K562 (cell line): ENCODE measurements at regions not wholly inside any gene's neighbourhood (a gene's known extent, or its start where the extent isn't known, plus 50 kb on each side); places are given as distances from the start of the nearest gene placed in this dataset.

Experiments
- ATAC-seq: fragments of 200-7000 bp; cut with Tn5 transposase; 3 replicates; pipeline ENCODE4 v1.9.1; 2020; ENCODE audit warnings: moderate library complexity
- BruUV-seq: library from RNA; stranded (reverse); fragments of 400-500 nt; replicated peaks from 2 replicates; lab custom pipeline; 2021; lab: Mats Ljungman, UMichigan
- CTCF ChIA-PET: fragments of 300-600 bp; formaldehyde crosslinking; extraction: SDS; loops from one replicate; lab custom pipeline; 2021; ENCODE audit warnings: low intra/inter-chr PET ratio; lab: Yijun Ruan, JAX
- POLR2A ChIA-PET: fragments of 300-600, 350-650 bp; sonication (Branson Sonifier 250); formaldehyde crosslinking; extraction: SDS; loops from one replicate; lab custom pipeline; 2021; ENCODE audit warnings: antibody characterized with exemption, inconsistent platforms; lab: Yijun Ruan, JAX
- DNase-seq, 4 experiments: peaks; one replicate each; pipeline versions ENCODE4 v3.0.0 to v3.0.0-alpha.2; 2011 to 2018; ENCODE audit warnings: low spot score in 3 of 4, mixed read lengths in 3 of 4; ENCODE audit errors: extremely low read depth in 1 of 4
- FAIRE-seq: peaks from 2 replicates; lab custom pipeline; 2011; peaks lifted over from hg19 to GRCh38; lab: Jason Lieb, UNC
- H2AFZ ChIP-seq: 2 replicates; pipeline ENCODE4 v1.6.0; 2011; ENCODE audit warnings: low read depth, low read length, control low read depth, inconsistent platforms
- H3K27ac ChIP-seq: fragments of 200-600 bp; 3 replicates; pipeline ENCODE4 v1.8.0; 2011; ENCODE audit warnings: low read depth, mild to moderate bottlenecking, control low read depth, inconsistent platforms, low read length, moderate library complexity, mixed read lengths; ENCODE audit errors: extremely low read depth
- H3K27me3 ChIP-seq, 2 experiments: fragments of 300-600 bp in 1 of 2; 2 replicates in 1 of 2; 3 replicates in 1 of 2; pipeline versions ENCODE4 v1.6.0 to v1.8.0; 2011; ENCODE audit warnings: inconsistent platforms in 2 of 2, low read length in 2 of 2, mild to moderate bottlenecking in 1 of 2, mixed read lengths in 1 of 2, moderate library complexity in 1 of 2; ENCODE audit not compliant: control insufficient read depth in 2 of 2, insufficient read depth in 2 of 2
- H3K36me3 ChIP-seq: fragments of 300-600 bp; 3 replicates; pipeline ENCODE4 v1.8.0; 2011; ENCODE audit warnings: mild to moderate bottlenecking, low read length, inconsistent platforms; ENCODE audit not compliant: control insufficient read depth, insufficient read depth
- H3K4me1 ChIP-seq, 2 experiments: fragments of 200-600 bp in 1 of 2; replicated peaks in 1 of 2; 2 replicates in 1 of 2; 3 replicates in 1 of 2; pipeline versions ENCODE4 v1.5.1 to v1.8.0; 2011; ENCODE audit warnings: inconsistent platforms in 2 of 2, low read length in 2 of 2, mild to moderate bottlenecking in 1 of 2, mixed read lengths in 1 of 2, moderate library complexity in 1 of 2; ENCODE audit not compliant: control insufficient read depth in 2 of 2, insufficient read depth in 2 of 2
- H3K4me2 ChIP-seq: 2 replicates; pipeline ENCODE4 v1.6.1; 2011; ENCODE audit warnings: low read length, control low read depth, inconsistent platforms, mixed read lengths; ENCODE audit not compliant: insufficient read depth
- H3K4me3 ChIP-seq: fragments of 200-600 bp; sonication (generic), shearing (Covaris generic); 2 replicates; pipeline ENCODE4 v1.5.1; 2016; ENCODE audit warnings: control low read depth, inconsistent platforms
- H3K79me2 ChIP-seq: fragments of 200-600 bp; 3 replicates; pipeline ENCODE4 v1.8.0; 2011; ENCODE audit warnings: low read length, inconsistent platforms; ENCODE audit not compliant: control insufficient read depth, insufficient read depth
- H3K9ac ChIP-seq, 2 experiments: 2 replicates each; pipeline versions ENCODE4 v1.6.0 to v1.6.1; 2011; ENCODE audit warnings: low read depth in 2 of 2, low read length in 2 of 2, control low read depth in 1 of 2, inconsistent platforms in 1 of 2, mild to moderate bottlenecking in 1 of 2, mixed read lengths in 1 of 2; ENCODE audit not compliant: insufficient read depth in 1 of 2
- H3K9me1 ChIP-seq: one replicate; pipeline ENCODE4 v1.6.0; 2011; ENCODE audit warnings: inconsistent platforms, mild to moderate bottlenecking, low read length, moderate library complexity; ENCODE audit not compliant: control insufficient read depth, insufficient read depth
- H3K9me3 ChIP-seq: replicated peaks from 2 replicates; pipeline ENCODE4 v1.5.1; 2011; ENCODE audit warnings: low read depth, low read length, inconsistent platforms; ENCODE audit not compliant: control insufficient read depth, insufficient read depth
- H4K20me1 ChIP-seq: replicated peaks from 2 replicates; pipeline ENCODE4 v1.6.1; 2011; ENCODE audit warnings: low read length, inconsistent platforms, mixed read lengths; ENCODE audit not compliant: control insufficient read depth, insufficient read depth
- ARID3A ChIP-seq: IDR thresholded peaks from 2 replicates; pipeline ENCODE4 v1.6.1; 2012; ENCODE audit warnings: low read depth, low read length, improper control_type of control experiment, borderline replicate concordance
- CEBPG ChIP-seq, 3 experiments: fragments of 200-800 bp in 1 of 3; sonication (Bioruptor generic) in 1 of 3; sonication (generic) in 1 of 3; formaldehyde crosslinking in 1 of 3; IDR thresholded peaks in 2 of 3; conservative IDR thresholded peaks in 1 of 3; 2 replicates each; pipeline versions ENCODE4 v1.6.1 to v1.8.0; 2016 to 2022; ENCODE audit warnings: missing compliant biosample characterization in 2 of 3, missing genetic modification characterization in 2 of 3, mild to moderate bottlenecking in 1 of 3, missing genetic modification reagents in 1 of 3
- DACH1 ChIP-seq: fragments of 450-650 bp; IDR thresholded peaks from 2 replicates; pipeline ENCODE4 v1.6.1; 2018; ENCODE audit not compliant: partially characterized antibody
- ESRRB ChIP-seq: fragments of 250-450 bp; sonication (Bioruptor Pico); IDR thresholded peaks from 2 replicates; pipeline ENCODE4 v1.5.0; 2020; ENCODE audit warnings: mild to moderate bottlenecking, moderate library complexity, borderline replicate concordance
- EZH2 ChIP-seq: IDR thresholded peaks from 2 replicates; pipeline ENCODE4 v1.6.1; 2012; ENCODE audit warnings: low read depth, mild to moderate bottlenecking, inconsistent platforms, low read length, borderline replicate concordance
- NCOR1 ChIP-seq: fragments of 450-650 bp; IDR thresholded peaks from 2 replicates; pipeline ENCODE4 v1.6.1; 2016; ENCODE audit warnings: mild to moderate bottlenecking, moderate library complexity
- NONO ChIP-seq, 2 experiments: fragments of 200-400 bp in 1 of 2; fragments of 450-650 bp in 1 of 2; formaldehyde crosslinking in 1 of 2; IDR thresholded peaks; 2 replicates each; pipeline ENCODE4 v1.6.1; 2017; ENCODE audit warnings: low read depth in 2 of 2, mild to moderate bottlenecking in 2 of 2, moderate library complexity in 2 of 2, low read length in 1 of 2
- POLR2AphosphoS2 ChIP-seq: IDR thresholded peaks from 2 replicates; pipeline ENCODE4 v1.6.1; 2012; ENCODE audit warnings: low read length, improper control_type of control experiment
- SREBF2 ChIP-seq: sonication (generic); formaldehyde crosslinking; IDR thresholded peaks from 2 replicates; pipeline ENCODE4 v1.4.0; 2020; ENCODE audit warnings: mild to moderate bottlenecking, missing genetic modification reagents
- TAF1 ChIP-seq: IDR thresholded peaks from 2 replicates; pipeline ENCODE4 v1.6.1; 2011; ENCODE audit warnings: mild to moderate bottlenecking, low read length, moderate library complexity; ENCODE audit not compliant: insufficient read depth, control insufficient read depth, severe bottlenecking; ENCODE audit errors: extremely low read depth
- ZNF41 ChIP-seq: fragments of 250-450 bp; sonication (Bioruptor Pico); conservative IDR thresholded peaks from 2 replicates; pipeline ENCODE4 v1.4.0; 2020; ENCODE audit warnings: mild to moderate bottlenecking
- in situ Hi-C: fragments of 300-500 bp; cut with MboI; formaldehyde crosslinking; loops from 4 replicates; pipeline ENCODE4 v1.15.0; 2018; ENCODE audit warnings: inconsistent platforms, mixed read lengths
- intact Hi-C: fragments of 100-400 bp; cut with micrococcal nuclease; formaldehyde crosslinking; loops from 2 replicates; pipeline ENCODE4 v1.14.2; 2022
- TF ChIP-seq, protein P1 (sequence below): fragments of 450-650 bp; IDR thresholded peaks from one replicate; pipeline ENCODE4 v1.6.1; 2018; ENCODE audit warnings: mild to moderate bottlenecking, moderate library complexity; ENCODE audit not compliant: partially characterized antibody
- TF ChIP-seq, protein P2 (sequence below): fragments of 150-350 bp; IDR thresholded peaks from 2 replicates; pipeline ENCODE4 v1.6.1; 2014; ENCODE audit warnings: low read depth, mild to moderate bottlenecking, low read length, borderline replicate concordance

- TF ChIP-seq CEBPG (CRISPR knock-in tag; IDR thresholded peaks at IDR 0.05), result no peak
- no peak for TF ChIP-seq CEBPG (tag; conservative IDR thresholded peaks at IDR 0.05 in 1 of 2, IDR thresholded peaks at IDR 0.05 in 1 of 2)
- TF ChIP-seq, all 486 proteins: peak for 0
Measured at GRCh38 chr4:157655096-157655809, 434.7 kb downstream of the GRIA2 start (continued).

DNA sequence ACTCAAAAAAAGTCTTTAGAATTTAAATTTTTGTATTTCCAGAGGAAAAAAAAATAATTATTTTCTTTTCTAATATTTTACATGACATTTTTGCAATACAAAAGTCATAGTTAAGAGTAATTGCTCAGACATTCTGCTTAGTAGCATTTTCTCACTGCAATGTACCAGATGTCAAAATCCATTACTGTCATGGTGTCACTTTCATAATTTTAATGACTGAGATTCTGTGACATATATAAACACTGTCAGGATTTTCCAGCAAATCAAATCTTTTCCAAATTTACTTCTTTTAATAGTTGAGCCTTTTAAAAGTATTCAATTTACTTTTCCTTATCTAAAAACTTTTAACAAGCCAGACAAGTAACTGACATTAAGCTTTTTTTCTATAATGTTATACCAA lies 422.7 kb downstream of the GRIA2 start:
- Histone ChIP-seq H3K9ac (no peak overlapping the region), H3K79me2 (no peaks in the 10 kb centered on the region), H3K4me1 (no peaks in the 10 kb centered on the region), H3K27ac (no peak overlapping the region), H3K9me3 (no peaks in the 10 kb centered on the region; the same call in 1 of the 2 replicates), H3K36me3 (no peaks in the 10 kb centered on the region), H4K20me1 (no peaks in the 10 kb centered on the region), H3K9me1 (no peaks in the 10 kb centered on the region), H2AFZ (no peak overlapping the region), H3K4me3 (no peak overlapping the region), H3K4me2 (no peak overlapping the region), H3K27me3 (no peaks in the 10 kb centered on the region)
- intact Hi-C loops (no loop called here), in situ Hi-C loops (no loop called here)
- POLR2A ChIA-PET, result interaction anchor here (1.0 kb wide), 1 partner anchor 9 kb away, joined by 4 read pairs; no protein-coding TSS in a partner anchor
- BruUV-seq, result no TSS peak
- DNase-seq, result no peak
- no peak for FAIRE-seq
- CTCF ChIA-PET, result no interaction called here
- no peak for ATAC-seq
- no peak for TF ChIP-seq NONO (IDR thresholded peaks at IDR 0.05; ENCODE audit: low read depth in 2 of 2, low read length in 1 of 2)
- TF ChIP-seq TAF1, result no peak
- TF ChIP-seq ZNF41 (CRISPR knock-in tag), result no peak
- no peak for TF ChIP-seq SREBF2 (CRISPR knock-in tag)
- TF ChIP-seq, protein P1, sequence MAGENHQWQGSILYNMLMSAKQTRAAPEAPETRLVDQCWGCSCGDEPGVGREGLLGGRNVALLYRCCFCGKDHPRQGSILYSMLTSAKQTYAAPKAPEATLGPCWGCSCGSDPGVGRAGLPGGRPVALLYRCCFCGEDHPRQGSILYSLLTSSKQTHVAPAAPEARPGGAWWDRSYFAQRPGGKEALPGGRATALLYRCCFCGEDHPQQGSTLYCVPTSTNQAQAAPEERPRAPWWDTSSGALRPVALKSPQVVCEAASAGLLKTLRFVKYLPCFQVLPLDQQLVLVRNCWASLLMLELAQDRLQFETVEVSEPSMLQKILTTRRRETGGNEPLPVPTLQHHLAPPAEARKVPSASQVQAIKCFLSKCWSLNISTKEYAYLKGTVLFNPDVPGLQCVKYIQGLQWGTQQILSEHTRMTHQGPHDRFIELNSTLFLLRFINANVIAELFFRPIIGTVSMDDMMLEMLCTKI, result no peak
- TF ChIP-seq ARID3A, result no peak
- TF ChIP-seq ESRRB (CRISPR knock-in tag), result no peak
- TF ChIP-seq NCOR1, result no peak
- TF ChIP-seq EZH2, result no peak
- TF ChIP-seq DACH1, result no peak
- TF ChIP-seq, protein P2, sequence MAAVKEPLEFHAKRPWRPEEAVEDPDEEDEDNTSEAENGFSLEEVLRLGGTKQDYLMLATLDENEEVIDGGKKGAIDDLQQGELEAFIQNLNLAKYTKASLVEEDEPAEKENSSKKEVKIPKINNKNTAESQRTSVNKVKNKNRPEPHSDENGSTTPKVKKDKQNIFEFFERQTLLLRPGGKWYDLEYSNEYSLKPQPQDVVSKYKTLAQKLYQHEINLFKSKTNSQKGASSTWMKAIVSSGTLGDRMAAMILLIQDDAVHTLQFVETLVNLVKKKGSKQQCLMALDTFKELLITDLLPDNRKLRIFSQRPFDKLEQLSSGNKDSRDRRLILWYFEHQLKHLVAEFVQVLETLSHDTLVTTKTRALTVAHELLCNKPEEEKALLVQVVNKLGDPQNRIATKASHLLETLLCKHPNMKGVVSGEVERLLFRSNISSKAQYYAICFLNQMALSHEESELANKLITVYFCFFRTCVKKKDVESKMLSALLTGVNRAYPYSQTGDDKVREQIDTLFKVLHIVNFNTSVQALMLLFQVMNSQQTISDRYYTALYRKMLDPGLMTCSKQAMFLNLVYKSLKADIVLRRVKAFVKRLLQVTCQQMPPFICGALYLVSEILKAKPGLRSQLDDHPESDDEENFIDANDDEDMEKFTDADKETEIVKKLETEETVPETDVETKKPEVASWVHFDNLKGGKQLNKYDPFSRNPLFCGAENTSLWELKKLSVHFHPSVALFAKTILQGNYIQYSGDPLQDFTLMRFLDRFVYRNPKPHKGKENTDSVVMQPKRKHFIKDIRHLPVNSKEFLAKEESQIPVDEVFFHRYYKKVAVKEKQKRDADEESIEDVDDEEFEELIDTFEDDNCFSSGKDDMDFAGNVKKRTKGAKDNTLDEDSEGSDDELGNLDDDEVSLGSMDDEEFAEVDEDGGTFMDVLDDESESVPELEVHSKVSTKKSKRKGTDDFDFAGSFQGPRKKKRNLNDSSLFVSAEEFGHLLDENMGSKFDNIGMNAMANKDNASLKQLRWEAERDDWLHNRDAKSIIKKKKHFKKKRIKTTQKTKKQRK, result no peak
- no peak for TF ChIP-seq POLR2AphosphoS2
